Lower leg skin (tissue), 3 donors: ENCODE measurements at regions not wholly inside any gene's neighbourhood (a gene's known extent, or its start where the extent isn't known, plus 50 kb on each side); places are given as distances from the start of the nearest gene placed in this dataset.

Source experiments
- CTCF ChIP-seq, 3 donors: fragments of 450-650 bp; IDR thresholded peaks; one replicate each; pipeline ENCODE4 v1.5.1; 2016; ENCODE audit warnings: antibody characterized with exemption in 3 of 3, mild to moderate bottlenecking in 3 of 3, moderate library complexity in 2 of 3
- POLR2A ChIP-seq, 2 donors: fragments of 450-650 bp; IDR thresholded peaks; one replicate each; pipeline ENCODE4 v1.6.1; 2016 to 2017; ENCODE audit warnings: antibody characterized with exemption in 2 of 2, mild to moderate bottlenecking in 1 of 2, moderate library complexity in 1 of 2

- no peak for TF ChIP-seq POLR2A (IDR thresholded peaks at IDR 0.05)
- no peak for TF ChIP-seq CTCF (IDR thresholded peaks at IDR 0.05)
These were observed 165.6 kb upstream of the SMAD3 start for GRCh38 chr15:66899555-66900350.
